ENCODE measurements at regions not wholly inside any gene's neighbourhood (a gene's known extent, or its start where the extent isn't known, plus 50 kb on each side); places are given as distances from the start of the nearest gene placed in this dataset.

GRCh38 chr16:14353340-14353739, 276.7 kb downstream of the PARN start:
- no peak overlapping the region for H3K27ac Mint-ChIP-seq
- H3K36me3 Mint-ChIP-seq (ENCODE audit: insufficient read depth): no peaks in the 10 kb centered on the region
- H3K9me3 Mint-ChIP-seq: no peaks in the 10 kb centered on the region
- peaks cover 0 to 24% of the 10 kb centered on the region in 2 donors for H3K27me3 Mint-ChIP-seq
- H3K4me1 Mint-ChIP-seq (ENCODE audit: low read depth in 2 of 2): peaks cover 5 to 10% of the 10 kb centered on the region in 2 donors
- DNase-seq (no peak), ATAC-seq (replicated peaks) (no peak)
- H3K4me3 Mint-ChIP-seq: no peak overlapping the region

- Mint-ChIP-seq H3K9me3 (no peaks in the 10 kb centered on the region), H3K36me3 (ENCODE audit: insufficient read depth) (no peaks in the 10 kb centered on the region), H3K4me3 (no peak overlapping the region), H3K27ac (no peak overlapping the region), H3K27me3 (peaks cover 0 to 16% of the 10 kb centered on the region in 2 donors), H3K4me1 (ENCODE audit: low read depth in 2 of 2) (peaks cover 5 to 10% of the 10 kb centered on the region in 2 donors)
- DNase-seq: no peak
- no peak for ATAC-seq (replicated peaks)
Measured at GRCh38 chr16:14351647-14352046, 278.4 kb downstream of the PARN start.

GRCh38 chr16:14350626-14351025, 279.4 kb downstream of the PARN start:
- DNase-seq (no peak), ATAC-seq (replicated peaks) (no peak)
- Mint-ChIP-seq H3K36me3 (ENCODE audit: insufficient read depth) (no peaks in the 10 kb centered on the region), H3K4me3 (no peak overlapping the region), H3K27ac (no peak overlapping the region), H3K4me1 (ENCODE audit: low read depth in 2 of 2) (peaks cover 5 to 10% of the 10 kb centered on the region in 2 donors), H3K27me3 (peaks cover 10 to 20% of the 10 kb centered on the region in 2 donors), H3K9me3 (peaks cover 0 to 3% of the 10 kb centered on the region in 2 donors)

GRCh38 chr16:14350081-14350480, 279.0 kb downstream of the MRTFB start:
- no peak for DNase-seq
- peaks cover 4 to 5% of the 10 kb centered on the region in 2 donors for H3K4me1 Mint-ChIP-seq (ENCODE audit: low read depth in 2 of 2)
- no peak overlapping the region for H3K4me3 Mint-ChIP-seq
- H3K27me3 Mint-ChIP-seq: peaks cover 14 to 26% of the 10 kb centered on the region in 2 donors
- no peak overlapping the region for H3K27ac Mint-ChIP-seq
- no peaks in the 10 kb centered on the region for H3K36me3 Mint-ChIP-seq (ENCODE audit: insufficient read depth)
- peaks cover 0 to 3% of the 10 kb centered on the region in 2 donors for H3K9me3 Mint-ChIP-seq
- no peak for ATAC-seq (replicated peaks)

- DNase-seq: no peak
- Mint-ChIP-seq H3K4me1 (ENCODE audit: low read depth in 2 of 2) (no peaks in the 10 kb centered on the region), H3K27me3 (peaks cover 20 to 36% of the 10 kb centered on the region in 2 donors), H3K9me3 (peaks cover 5 to 6% of the 10 kb centered on the region in 2 donors), H3K4me3 (no peak overlapping the region), H3K36me3 (ENCODE audit: insufficient read depth) (peaks cover 3% of the 10 kb centered on the region), H3K27ac (no peak overlapping the region)
- ATAC-seq (replicated peaks): no peak
Measured at GRCh38 chr16:14347706-14348105, 276.6 kb downstream of the MRTFB start.

- no peaks in the 10 kb centered on the region for H3K4me1 Mint-ChIP-seq (ENCODE audit: low read depth in 2 of 2)
- H3K27ac Mint-ChIP-seq: no peak overlapping the region
- H3K36me3 Mint-ChIP-seq (ENCODE audit: insufficient read depth): peaks cover 3% of the 10 kb centered on the region
- ATAC-seq (replicated peaks) (no peak), DNase-seq (no peak)
- peaks cover 20 to 36% of the 10 kb centered on the region in 2 donors for H3K27me3 Mint-ChIP-seq
- no peak overlapping the region for H3K4me3 Mint-ChIP-seq
- H3K9me3 Mint-ChIP-seq: peaks cover 5 to 8% of the 10 kb centered on the region in 2 donors
Measured at GRCh38 chr16:14346278-14347142, 275.4 kb downstream of the MRTFB start.

- Mint-ChIP-seq H3K27me3 (peaks cover 20 to 36% of the 10 kb centered on the region in 2 donors), H3K9me3 (peaks cover 5 to 8% of the 10 kb centered on the region in 2 donors), H3K4me3 (no peak overlapping the region), H3K4me1 (ENCODE audit: low read depth in 2 of 2) (no peaks in the 10 kb centered on the region), H3K36me3 (ENCODE audit: insufficient read depth) (peaks cover 3% of the 10 kb centered on the region), H3K27ac (no peak overlapping the region)
- ATAC-seq (replicated peaks) (no peak), DNase-seq (no peak)
Measured at GRCh38 chr16:14345512-14346115, 274.5 kb downstream of the MRTFB start.

- Mint-ChIP-seq H3K4me1 (ENCODE audit: low read depth in 2 of 2) (no peaks in the 10 kb centered on the region), H3K27me3 (peaks cover 20 to 33% of the 10 kb centered on the region in 2 donors), H3K27ac (no peak overlapping the region), H3K4me3 (no peak overlapping the region), H3K36me3 (ENCODE audit: insufficient read depth) (peaks cover 3% of the 10 kb centered on the region), H3K9me3 (peaks cover 5 to 8% of the 10 kb centered on the region in 2 donors)
- ATAC-seq (replicated peaks) (no peak), DNase-seq (no peak)
Measured at GRCh38 chr16:14344945-14345344, 273.8 kb downstream of the MRTFB start.

GRCh38 chr16:14344292-14344691, 273.2 kb downstream of the MRTFB start:
- H3K36me3 Mint-ChIP-seq (ENCODE audit: insufficient read depth): peaks cover 3% of the 10 kb centered on the region
- no peaks in the 10 kb centered on the region for H3K4me1 Mint-ChIP-seq (ENCODE audit: low read depth in 2 of 2)
- no peak overlapping the region for H3K4me3 Mint-ChIP-seq
- ATAC-seq (replicated peaks): no peak
- no peak for DNase-seq
- H3K27me3 Mint-ChIP-seq: peaks cover 20 to 26% of the 10 kb centered on the region in 2 donors
- H3K27ac Mint-ChIP-seq: no peak overlapping the region
- peaks cover 5 to 8% of the 10 kb centered on the region in 2 donors for H3K9me3 Mint-ChIP-seq

- no peak for ATAC-seq (replicated peaks)
- no peaks in the 10 kb centered on the region for H3K4me1 Mint-ChIP-seq (ENCODE audit: low read depth in 2 of 2)
- H3K27ac Mint-ChIP-seq: no peak overlapping the region
- peaks cover 3% of the 10 kb centered on the region for H3K36me3 Mint-ChIP-seq (ENCODE audit: insufficient read depth)
- DNase-seq: no peak
- H3K4me3 Mint-ChIP-seq: no peak overlapping the region
- H3K9me3 Mint-ChIP-seq: peaks cover 5 to 8% of the 10 kb centered on the region in 2 donors
- peaks cover 19 to 20% of the 10 kb centered on the region in 2 donors for H3K27me3 Mint-ChIP-seq
Measured at GRCh38 chr16:14341324-14342225, 270.5 kb downstream of the MRTFB start.

GRCh38 chr16:14339694-14340093, 268.6 kb downstream of the MRTFB start:
- Mint-ChIP-seq H3K27me3 (peaks cover 6 to 7% of the 10 kb centered on the region in 2 donors), H3K4me3 (no peak overlapping the region), H3K36me3 (ENCODE audit: insufficient read depth) (peaks cover 3% of the 10 kb centered on the region), H3K9me3 (peaks cover 4 to 8% of the 10 kb centered on the region in 2 donors), H3K4me1 (ENCODE audit: low read depth in 2 of 2) (no peaks in the 10 kb centered on the region), H3K27ac (no peak overlapping the region)
- DNase-seq (no peak), ATAC-seq (replicated peaks) (no peak)

- H3K27me3 Mint-ChIP-seq: peaks cover under 1 to 6% of the 10 kb centered on the region in 2 donors
- no peaks in the 10 kb centered on the region for H3K4me1 Mint-ChIP-seq (ENCODE audit: low read depth in 2 of 2)
- no peak overlapping the region for H3K27ac Mint-ChIP-seq
- no peak overlapping the region for H3K4me3 Mint-ChIP-seq
- peaks cover 4 to 8% of the 10 kb centered on the region in 2 donors for H3K9me3 Mint-ChIP-seq
- DNase-seq (no peak), ATAC-seq (replicated peaks) (no peak)
- no peaks in the 10 kb centered on the region for H3K36me3 Mint-ChIP-seq (ENCODE audit: insufficient read depth)
Measured at GRCh38 chr16:14338969-14339368, 267.9 kb downstream of the MRTFB start.

GRCh38 chr16:14338236-14338635, 267.1 kb downstream of the MRTFB start:
- H3K27me3 Mint-ChIP-seq: peaks cover 0 to 4% of the 10 kb centered on the region in 2 donors
- H3K36me3 Mint-ChIP-seq (ENCODE audit: insufficient read depth): no peaks in the 10 kb centered on the region
- no peak overlapping the region for H3K4me3 Mint-ChIP-seq
- ATAC-seq (replicated peaks) (no peak), DNase-seq (no peak)
- H3K4me1 Mint-ChIP-seq (ENCODE audit: low read depth in 2 of 2): no peaks in the 10 kb centered on the region
- H3K27ac Mint-ChIP-seq: no peak overlapping the region
- H3K9me3 Mint-ChIP-seq: peaks cover 4 to 7% of the 10 kb centered on the region in 2 donors

Data from effector memory CD8-positive, alpha-beta T cell (primary cell).